CD14-positive monocyte (primary cell): ENCODE measurements at regions not wholly inside any gene's neighbourhood (a gene's known extent, or its start where the extent isn't known, plus 50 kb on each side); places are given as distances from the start of the nearest gene placed in this dataset.

Experiments
- DNase-seq, 3 donors: peaks; one replicate each; pipeline ENCODE4 v3.0.0-alpha.2; 2011 to 2022
- H2AFZ ChIP-seq: 2 replicates; pipeline ENCODE4 v1.6.0; 2012; ENCODE audit warnings: mild to moderate bottlenecking, low read depth, low read length, inconsistent platforms; ENCODE audit not compliant: insufficient read depth, poor library complexity, severe bottlenecking
- H3K27ac ChIP-seq, 2 donors: 1 replicate in 1 of 2; 2 replicates in 1 of 2; pipeline ENCODE4 v1.5.1; 2012 to 2013; ENCODE audit warnings: low read length in 2 of 2, control low read depth in 1 of 2, inconsistent platforms in 1 of 2, low read depth in 1 of 2, mild to moderate bottlenecking in 1 of 2
- H3K27me3 ChIP-seq, 2 donors: one replicate each; pipeline versions ENCODE4 v1.6.0 to v1.6.1; 2011 to 2013; ENCODE audit warnings: low read length in 2 of 2; ENCODE audit not compliant: control insufficient read depth in 2 of 2, insufficient read depth in 2 of 2
- H3K36me3 ChIP-seq, 2 donors: replicated peaks in 1 of 2; 1 replicate in 1 of 2; 2 replicates in 1 of 2; pipeline versions ENCODE4 v1.5.1 to v1.6.1; 2012 to 2013; ENCODE audit warnings: low read length in 2 of 2, control low read depth in 1 of 2, inconsistent platforms in 1 of 2, mild to moderate bottlenecking in 1 of 2; ENCODE audit not compliant: insufficient read depth in 2 of 2, control insufficient read depth in 1 of 2
- H3K4me1 ChIP-seq, 2 donors: 1 replicate in 1 of 2; 2 replicates in 1 of 2; pipeline versions ENCODE4 v1.5.1 to v1.6.1; 2012 to 2013; ENCODE audit warnings: low read length in 2 of 2, control low read depth in 1 of 2, inconsistent platforms in 1 of 2, mild to moderate bottlenecking in 1 of 2, moderate library complexity in 1 of 2; ENCODE audit not compliant: insufficient read depth in 2 of 2, control insufficient read depth in 1 of 2
- H3K4me2 ChIP-seq: replicated peaks from 2 replicates; pipeline ENCODE3; 2012; ENCODE audit warnings: low read length, moderate library complexity, mild to moderate bottlenecking; ENCODE audit not compliant: poor library complexity, severe bottlenecking; ENCODE audit errors: extremely low read depth
- H3K4me3 ChIP-seq, 3 experiments: fragments of 200-600 bp in 1 of 3; sonication (generic) in 1 of 3; replicated peaks in 1 of 3; 1 replicate in 2 of 3; 2 replicates in 1 of 3; pipeline ENCODE4 v1.5.1; 2011 to 2013; ENCODE audit warnings: low read length in 3 of 3, mild to moderate bottlenecking in 3 of 3, control low read depth in 2 of 3, low read depth in 2 of 3, inconsistent platforms in 1 of 3, moderate library complexity in 1 of 3
- H3K79me2 ChIP-seq: 2 replicates; pipeline ENCODE4 v1.6.0; 2012; ENCODE audit warnings: mild to moderate bottlenecking, control low read depth, inconsistent platforms, low read length, moderate library complexity; ENCODE audit not compliant: insufficient read depth
- H3K9ac ChIP-seq: 2 replicates; pipeline ENCODE4 v1.6.0; 2017; ENCODE audit warnings: low read length, mild to moderate bottlenecking; ENCODE audit not compliant: insufficient read depth, poor library complexity, severe bottlenecking
- H3K9me3 ChIP-seq, 2 donors: replicated peaks in 1 of 2; 1 replicate in 1 of 2; 2 replicates in 1 of 2; pipeline versions ENCODE4 v1.5.1 to v1.6.1; 2012 to 2013; ENCODE audit warnings: low read length in 2 of 2, control low read depth in 1 of 2; ENCODE audit not compliant: control insufficient read depth in 1 of 2, insufficient read depth in 1 of 2
- H4K20me1 ChIP-seq: 2 replicates; pipeline ENCODE4 v1.6.0; 2012; ENCODE audit warnings: mild to moderate bottlenecking, low read length, control low read depth, moderate library complexity; ENCODE audit not compliant: insufficient read depth
- H3K27ac Mint-ChIP-seq, 7 donors: one replicate each; pipeline ENCODE4 v1.8.0; 2020; ENCODE audit warnings: mild to moderate bottlenecking in 7 of 7, mixed read lengths in 7 of 7, moderate library complexity in 6 of 7, inconsistent platforms in 2 of 7
- H3K27me3 Mint-ChIP-seq, 3 donors: one replicate each; pipeline ENCODE4 v1.8.0; 2021 to 2022; ENCODE audit warnings: low read depth in 3 of 3, mild to moderate bottlenecking in 3 of 3, mixed read lengths in 3 of 3, moderate library complexity in 3 of 3, inconsistent platforms in 1 of 3
- H3K36me3 Mint-ChIP-seq, 2 donors: one replicate each; pipeline ENCODE4 v1.8.0; 2020; ENCODE audit warnings: mixed read lengths in 2 of 2, inconsistent platforms in 1 of 2, mild to moderate bottlenecking in 1 of 2
- H3K4me1 Mint-ChIP-seq: one replicate; pipeline ENCODE4 v1.8.0; 2020; ENCODE audit warnings: mild to moderate bottlenecking, mixed read lengths
- H3K4me3 Mint-ChIP-seq, 2 donors: one replicate each; pipeline ENCODE4 v1.8.0; 2020; ENCODE audit warnings: mild to moderate bottlenecking in 2 of 2, mixed read lengths in 2 of 2, moderate library complexity in 1 of 2
- H3K9me3 Mint-ChIP-seq, 7 donors: one replicate each; pipeline ENCODE4 v1.8.0; 2020 to 2022; ENCODE audit warnings: mixed read lengths in 7 of 7, mild to moderate bottlenecking in 6 of 7, moderate library complexity in 6 of 7, inconsistent platforms in 2 of 7
- WGBS: methylation state at CpG from one replicate; pipeline ENCODE4 v1.1.5; 2013; ENCODE audit warnings: missing lambda C conversion rate; ENCODE audit not compliant: insufficient coverage; 5-methylcytosine and 5-hydroxymethylcytosine counted together
- intact Hi-C, 2 donors: fragments of 100-400 bp; cut with micrococcal nuclease; formaldehyde crosslinking; loops; one replicate each; pipeline versions ENCODE4 v1.15.0 to v1.15.1; 2023
- TF ChIP-seq, protein P1 (sequence below): fragments of 200-600 bp; IDR thresholded peaks from one replicate; pipeline ENCODE4 v1.8.0; 2022; ENCODE audit warnings: antibody characterized with exemption, mild to moderate bottlenecking

DNA sequence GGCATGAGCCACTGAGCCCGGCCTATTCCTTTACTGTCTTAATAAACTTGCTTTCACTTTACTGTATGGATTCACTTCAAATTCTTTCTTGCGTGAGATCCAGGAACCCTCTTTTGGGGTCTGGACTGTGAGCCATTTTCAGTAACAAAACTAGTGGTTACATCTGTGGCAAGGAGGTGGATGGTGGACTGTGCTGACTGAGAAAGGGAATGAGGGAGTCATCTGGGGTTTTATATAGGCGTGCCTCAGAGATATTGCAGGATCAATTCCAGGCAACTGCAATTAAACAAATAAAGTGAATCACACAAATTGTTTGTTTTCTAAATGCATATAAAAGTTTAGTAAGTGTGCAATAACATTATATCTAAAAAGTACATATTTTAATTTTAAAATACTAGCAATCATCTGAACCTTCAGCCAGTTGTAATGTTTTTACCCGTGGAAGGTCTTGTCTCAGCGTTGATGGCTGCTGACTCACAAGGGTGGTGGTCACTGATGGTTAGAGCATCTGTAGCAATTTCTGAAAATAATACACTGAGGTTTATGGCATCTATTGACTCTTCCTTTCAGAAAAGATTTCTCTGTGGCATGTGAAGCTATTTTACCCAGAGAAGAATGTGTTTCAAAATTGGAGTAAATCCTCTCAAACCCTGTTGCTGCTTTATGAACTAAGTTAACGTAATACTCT is 111.4 kb upstream of the FKBP1C start:
- Mint-ChIP-seq H3K4me1 (no peaks in the 10 kb centered on the region), H3K27ac (peak overlapping the region in 1 of 7 donors; percentile 43), H3K36me3 (no peaks in the 10 kb centered on the region), H3K9me3 (peaks cover 0 to 5% (median 2%) of the 10 kb centered on the region in 7 donors), H3K27me3 (peaks cover 0 to 2% (median 0%) of the 10 kb centered on the region in 3 donors), H3K4me3 (no peak overlapping the region)
- H3K27me3 ChIP-seq: no peaks in the 10 kb centered on the region
- no peaks in the 10 kb centered on the region for H3K36me3 ChIP-seq
- H4K20me1 ChIP-seq: no peaks in the 10 kb centered on the region
- no peak overlapping the region for H3K4me3 ChIP-seq
- intact Hi-C loops: no loop called here
- peaks cover 0 to 3% of the 10 kb centered on the region in 2 donors for H3K9me3 ChIP-seq
- WGBS: 100% methylated on average over 4 of the region's 6 CpGs
- H3K27ac ChIP-seq: no peak overlapping the region
- H3K4me2 ChIP-seq: no peak overlapping the region
- H3K4me1 ChIP-seq: no peaks in the 10 kb centered on the region
- DNase-seq: no peak
- no peak overlapping the region for H3K9ac ChIP-seq
- TF ChIP-seq, protein P1, sequence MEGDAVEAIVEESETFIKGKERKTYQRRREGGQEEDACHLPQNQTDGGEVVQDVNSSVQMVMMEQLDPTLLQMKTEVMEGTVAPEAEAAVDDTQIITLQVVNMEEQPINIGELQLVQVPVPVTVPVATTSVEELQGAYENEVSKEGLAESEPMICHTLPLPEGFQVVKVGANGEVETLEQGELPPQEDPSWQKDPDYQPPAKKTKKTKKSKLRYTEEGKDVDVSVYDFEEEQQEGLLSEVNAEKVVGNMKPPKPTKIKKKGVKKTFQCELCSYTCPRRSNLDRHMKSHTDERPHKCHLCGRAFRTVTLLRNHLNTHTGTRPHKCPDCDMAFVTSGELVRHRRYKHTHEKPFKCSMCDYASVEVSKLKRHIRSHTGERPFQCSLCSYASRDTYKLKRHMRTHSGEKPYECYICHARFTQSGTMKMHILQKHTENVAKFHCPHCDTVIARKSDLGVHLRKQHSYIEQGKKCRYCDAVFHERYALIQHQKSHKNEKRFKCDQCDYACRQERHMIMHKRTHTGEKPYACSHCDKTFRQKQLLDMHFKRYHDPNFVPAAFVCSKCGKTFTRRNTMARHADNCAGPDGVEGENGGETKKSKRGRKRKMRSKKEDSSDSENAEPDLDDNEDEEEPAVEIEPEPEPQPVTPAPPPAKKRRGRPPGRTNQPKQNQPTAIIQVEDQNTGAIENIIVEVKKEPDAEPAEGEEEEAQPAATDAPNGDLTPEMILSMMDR: no peak
- no peak overlapping the region for H2AFZ ChIP-seq
- no peaks in the 10 kb centered on the region for H3K79me2 ChIP-seq

DNA sequence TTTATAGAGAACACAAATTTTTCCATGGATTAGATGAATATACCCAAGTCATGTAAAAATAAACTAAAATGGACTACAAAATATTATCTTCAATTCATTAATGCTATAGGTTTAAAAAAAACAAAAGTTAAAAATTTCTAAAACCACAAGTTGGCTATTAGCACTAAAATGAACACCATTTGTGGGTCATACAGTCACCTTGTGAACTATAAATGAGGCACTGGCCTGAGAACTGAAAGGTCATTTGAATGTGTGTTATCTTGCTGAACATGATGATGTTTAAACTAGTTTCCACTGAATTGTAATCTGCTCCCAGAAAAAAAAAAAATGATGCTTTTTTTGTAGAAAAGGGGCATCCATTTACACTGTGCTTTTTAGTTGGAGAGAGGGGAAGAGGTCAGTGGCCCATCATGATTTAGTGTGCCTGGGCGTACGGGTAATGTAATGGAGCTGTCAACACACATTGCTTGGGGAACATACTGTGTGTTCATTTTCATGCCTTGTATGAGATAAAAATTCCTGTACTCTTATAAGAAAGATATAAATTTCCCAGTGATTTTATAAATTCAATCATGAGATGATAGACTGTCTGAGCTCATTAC is 96.6 kb upstream of the FKBP1C start:
- H3K4me1 Mint-ChIP-seq: no peaks in the 10 kb centered on the region
- no peak overlapping the region for H3K27ac ChIP-seq
- no peaks in the 10 kb centered on the region for H3K79me2 ChIP-seq
- H2AFZ ChIP-seq: no peak overlapping the region
- intact Hi-C loops: no loop called here
- no CpG with 5 or more reads among the region's 2 CpGs for WGBS
- H3K4me2 ChIP-seq: no peak overlapping the region
- peaks cover 0 to 1% (median 0%) of the 10 kb centered on the region in 3 donors for H3K27me3 Mint-ChIP-seq
- no peak overlapping the region for H3K4me3 Mint-ChIP-seq
- peaks cover 1 to 11% (median 4%) of the 10 kb centered on the region in 7 donors for H3K9me3 Mint-ChIP-seq
- no peaks in the 10 kb centered on the region for H4K20me1 ChIP-seq
- no peaks in the 10 kb centered on the region for H3K4me1 ChIP-seq
- peaks cover 16 to 19% of the 10 kb centered on the region in 2 donors for H3K9me3 ChIP-seq
- H3K27ac Mint-ChIP-seq: no peak overlapping the region
- H3K27me3 ChIP-seq: no peaks in the 10 kb centered on the region
- no peak overlapping the region for H3K9ac ChIP-seq
- H3K4me3 ChIP-seq: no peak overlapping the region
- DNase-seq: no peak
- no peaks in the 10 kb centered on the region for H3K36me3 ChIP-seq
- TF ChIP-seq, protein P1: no peak
- no peaks in the 10 kb centered on the region for H3K36me3 Mint-ChIP-seq
